ENCODE measurements at regions not wholly inside any gene's neighbourhood (a gene's known extent, or its start where the extent isn't known, plus 50 kb on each side); places are given as distances from the start of the nearest gene placed in this dataset.

- TF ChIP-seq CTCF (IDR thresholded peaks at IDR 0.05) (no peak), EZH2 (IDR thresholded peaks at IDR 0.05; ENCODE audit: borderline replicate concordance, insufficient read depth, low read depth, low read length, poor library complexity, severe bottlenecking) (no peak)
Observed at GRCh38 chrX:115966920-115967319, 203.6 kb upstream of the AGTR2 start.
